Thyroid gland (tissue), 4 donors: ENCODE measurements at regions not wholly inside any gene's neighbourhood (a gene's known extent, or its start where the extent isn't known, plus 50 kb on each side); places are given as distances from the start of the nearest gene placed in this dataset.

Source experiments
- POLR2A ChIP-seq, 2 donors: fragments of 450-650 bp; IDR thresholded peaks; one replicate each; pipeline ENCODE4 v1.6.1; 2017; ENCODE audit warnings: antibody characterized with exemption in 2 of 2, mild to moderate bottlenecking in 2 of 2, moderate library complexity in 1 of 2
- TF ChIP-seq, protein P1 (sequence below), 6 experiments: fragments of 200-600 bp in 3 of 6; fragments of 450-650 bp in 3 of 6; sonication (generic) in 3 of 6; IDR thresholded peaks; one replicate each; pipeline ENCODE4 v1.5.1; 2016 to 2019; ENCODE audit warnings: antibody characterized with exemption in 6 of 6, mild to moderate bottlenecking in 2 of 6, inconsistent platforms in 1 of 6, moderate library complexity in 1 of 6

DNA sequence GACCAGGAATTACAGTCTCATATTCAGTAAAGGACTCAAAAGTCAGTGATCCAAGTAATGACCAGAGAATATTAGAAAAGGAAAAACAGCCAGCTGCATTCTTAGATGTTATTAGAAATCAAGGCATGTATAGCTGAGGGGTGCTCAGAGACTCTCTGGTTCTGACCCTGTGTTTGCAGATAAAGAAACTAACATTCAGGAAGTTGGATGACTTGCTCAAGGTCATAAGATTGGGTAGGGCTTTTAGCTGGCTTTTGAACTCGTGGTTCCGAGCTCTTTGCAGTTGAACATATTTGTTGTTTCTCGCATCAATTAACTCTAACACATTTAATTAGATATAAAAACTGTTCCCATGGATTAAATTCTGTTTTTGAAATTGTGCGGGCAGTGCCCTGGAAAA is 62.5 kb upstream of the ENPP6 start:
- TF ChIP-seq, protein P1, sequence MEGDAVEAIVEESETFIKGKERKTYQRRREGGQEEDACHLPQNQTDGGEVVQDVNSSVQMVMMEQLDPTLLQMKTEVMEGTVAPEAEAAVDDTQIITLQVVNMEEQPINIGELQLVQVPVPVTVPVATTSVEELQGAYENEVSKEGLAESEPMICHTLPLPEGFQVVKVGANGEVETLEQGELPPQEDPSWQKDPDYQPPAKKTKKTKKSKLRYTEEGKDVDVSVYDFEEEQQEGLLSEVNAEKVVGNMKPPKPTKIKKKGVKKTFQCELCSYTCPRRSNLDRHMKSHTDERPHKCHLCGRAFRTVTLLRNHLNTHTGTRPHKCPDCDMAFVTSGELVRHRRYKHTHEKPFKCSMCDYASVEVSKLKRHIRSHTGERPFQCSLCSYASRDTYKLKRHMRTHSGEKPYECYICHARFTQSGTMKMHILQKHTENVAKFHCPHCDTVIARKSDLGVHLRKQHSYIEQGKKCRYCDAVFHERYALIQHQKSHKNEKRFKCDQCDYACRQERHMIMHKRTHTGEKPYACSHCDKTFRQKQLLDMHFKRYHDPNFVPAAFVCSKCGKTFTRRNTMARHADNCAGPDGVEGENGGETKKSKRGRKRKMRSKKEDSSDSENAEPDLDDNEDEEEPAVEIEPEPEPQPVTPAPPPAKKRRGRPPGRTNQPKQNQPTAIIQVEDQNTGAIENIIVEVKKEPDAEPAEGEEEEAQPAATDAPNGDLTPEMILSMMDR (IDR thresholded peaks at IDR 0.05), result no peak
- no peak for TF ChIP-seq POLR2A (IDR thresholded peaks at IDR 0.05)
